Ureter (tissue), 1 donor: ENCODE measurements at regions not wholly inside any gene's neighbourhood (a gene's known extent, or its start where the extent isn't known, plus 50 kb on each side); places are given as distances from the start of the nearest gene placed in this dataset.
"Not testable (repeated sequence)": the region's sequence is repeated elsewhere in the genome, so short reads cannot be mapped to it uniquely, and the experiment has no call there.

Experiments
- DNase-seq: peaks from one replicate; pipeline ENCODE4 v3.0.0-alpha.2; 2020; ENCODE audit warnings: low spot score
- donor health status: DM: yes; HTN: yes; CAD: no.

- no peak for DNase-seq
These were observed 330.0 kb upstream of the GLI3 start for GRCh38 chr7:42567051-42567450.

- DNase-seq = no peak
These were observed 324.8 kb upstream of the GLI3 start for GRCh38 chr7:42561797-42562196.

DNA sequence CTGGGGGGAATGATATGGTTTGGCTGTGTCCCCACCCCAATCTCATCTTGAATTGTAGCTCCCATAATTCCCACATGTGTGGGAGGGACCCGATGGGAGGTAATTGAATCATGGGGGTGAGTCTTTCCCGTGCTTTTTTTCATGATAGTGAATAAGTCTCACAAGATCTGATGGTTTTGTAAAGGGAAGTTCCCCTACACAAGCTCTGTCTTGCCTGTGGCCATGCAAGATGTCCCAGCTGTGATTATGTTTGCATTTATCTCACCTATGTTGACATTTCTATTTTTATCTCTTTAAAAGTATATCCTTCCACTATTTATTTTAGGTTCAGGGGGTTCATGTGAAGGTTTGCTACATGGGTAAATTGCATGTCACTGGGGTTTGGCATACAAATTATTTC is 323.9 kb upstream of the GLI3 start:
- no peak for DNase-seq

DNA sequence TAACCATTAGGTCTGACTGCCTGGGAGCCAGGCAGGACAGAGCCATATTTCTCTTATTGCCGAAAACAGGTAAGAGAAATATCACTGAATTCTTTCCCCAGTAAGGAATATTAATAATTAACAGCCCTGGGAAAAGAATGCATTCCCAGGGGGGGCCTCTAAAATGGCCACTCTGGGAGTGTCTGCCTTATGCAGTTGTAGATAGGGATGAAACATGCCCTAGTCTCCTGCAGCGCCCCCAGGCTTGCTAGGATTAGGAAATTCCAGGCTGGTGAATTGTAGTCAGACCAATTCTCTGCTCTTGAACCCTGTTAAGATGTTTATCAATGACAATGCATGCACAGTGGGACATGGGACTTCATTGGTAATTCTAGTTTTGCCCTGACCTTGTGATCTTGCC is 317.9 kb upstream of the GLI3 start:
- not testable (repeated sequence) for DNase-seq

- DNase-seq = no peak
These were observed 315.2 kb upstream of the GLI3 start for GRCh38 chr7:42552227-42552626.

- no peak for DNase-seq
These were observed 313.9 kb upstream of the GLI3 start for GRCh38 chr7:42550706-42551470.

GRCh38 chr7:42549866-42550485 is 313.0 kb upstream of the GLI3 start:
- DNase-seq = no peak

DNA sequence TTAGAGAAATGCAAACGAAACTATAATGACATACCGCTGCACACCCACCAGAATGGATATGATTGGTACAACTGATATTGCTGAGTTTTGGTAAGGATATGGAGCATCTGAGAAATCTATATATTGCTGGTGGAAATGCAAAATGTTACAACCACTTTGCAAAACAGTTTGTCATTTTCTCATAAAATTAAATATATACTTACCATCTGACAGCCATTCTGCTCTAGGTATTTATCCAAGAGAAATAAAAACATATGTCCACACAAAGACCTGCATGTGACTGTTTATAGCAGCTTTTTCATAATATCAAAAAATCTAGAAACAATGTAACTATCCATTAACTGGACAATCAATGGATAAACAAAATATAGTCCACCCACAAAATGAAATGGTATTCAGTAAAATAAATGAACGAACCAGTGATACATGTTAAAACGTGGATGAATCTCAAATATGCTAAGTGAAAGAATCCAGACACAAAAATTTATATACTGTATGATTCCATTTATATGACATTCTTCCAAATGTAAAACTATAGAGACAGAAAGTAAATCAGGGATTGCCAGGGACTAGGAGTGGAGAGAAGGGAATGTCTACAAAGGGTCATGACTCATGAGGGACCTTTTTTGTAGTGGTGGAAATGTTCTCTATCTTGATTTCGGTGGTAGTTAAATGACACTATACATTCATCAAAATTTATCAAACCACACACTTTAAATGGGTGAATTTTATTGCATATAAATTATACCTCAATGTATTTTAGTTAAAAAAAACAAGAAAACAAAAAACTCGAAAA is 312.0 kb upstream of the GLI3 start:
- no peak for DNase-seq

DNA sequence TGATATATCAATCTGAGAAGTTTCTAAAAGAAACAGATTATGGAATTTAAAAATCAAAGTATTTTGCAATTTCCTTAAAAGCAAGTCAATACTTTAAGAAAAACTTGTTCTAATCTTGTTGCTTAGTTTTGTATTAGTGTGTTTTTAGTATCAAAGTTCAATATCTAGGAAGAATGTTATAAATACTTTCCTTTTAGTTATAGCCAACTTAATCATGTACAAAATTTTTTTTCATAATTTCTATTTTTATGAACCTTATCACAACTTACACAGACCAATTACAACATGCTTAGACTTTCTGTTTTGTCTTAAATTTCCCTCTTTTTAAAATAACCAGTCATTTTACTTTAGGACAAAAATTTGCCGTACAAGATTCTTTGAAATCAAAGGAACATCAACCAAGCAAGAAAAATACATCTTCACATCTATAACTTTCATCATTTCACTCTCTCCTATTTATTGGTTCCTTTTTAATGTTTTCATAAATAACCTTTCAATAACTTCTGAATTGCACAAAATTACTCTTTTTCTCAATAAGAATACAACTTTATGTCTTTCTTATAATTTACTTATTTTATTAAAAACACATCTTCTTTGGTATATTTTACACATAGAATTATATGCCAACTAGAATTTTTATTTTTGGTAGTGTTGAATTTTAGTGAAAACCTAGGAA is 308.2 kb upstream of the GLI3 start:
- DNase-seq = no peak

DNA sequence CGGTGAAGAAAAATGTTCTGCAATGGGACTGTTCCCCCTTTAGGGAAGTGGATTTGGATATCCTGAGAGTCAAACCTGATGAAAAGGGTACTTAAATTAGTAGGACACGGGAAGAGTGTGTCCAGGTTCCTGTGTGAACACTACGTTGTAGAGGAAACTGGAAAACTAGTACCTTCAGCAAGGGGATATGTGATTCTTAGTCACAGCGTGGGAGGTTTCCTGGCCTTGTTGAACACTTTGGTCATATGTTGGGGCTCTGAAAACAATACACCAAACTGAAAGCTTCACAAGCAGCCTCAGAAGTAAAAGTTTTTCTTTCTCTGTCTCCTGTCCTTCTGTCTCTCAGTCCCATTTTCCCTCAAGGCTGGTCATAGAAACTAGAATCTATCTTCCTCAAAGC is 306.9 kb upstream of the GLI3 start:
- no peak for DNase-seq

DNA sequence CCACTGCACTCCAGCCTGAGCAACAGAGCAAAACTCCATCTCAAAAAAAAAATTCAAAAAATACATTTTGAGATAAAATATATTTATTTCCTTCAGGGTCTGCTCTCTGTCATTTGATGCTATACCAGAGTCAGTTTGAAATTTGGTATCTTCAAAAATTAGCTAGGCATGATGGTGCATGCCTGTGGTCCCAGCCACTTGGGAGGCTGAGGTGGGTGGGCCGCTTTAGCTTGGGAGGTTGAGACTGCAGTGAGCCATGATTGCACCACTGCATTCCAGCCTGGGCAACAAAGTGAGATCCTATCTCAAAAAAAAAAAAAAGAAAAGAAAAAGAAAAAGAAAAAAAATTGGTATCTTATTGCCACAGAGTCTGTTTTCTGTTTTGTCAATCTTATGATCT is 305.4 kb upstream of the GLI3 start:
- not testable (repeated sequence) for DNase-seq

GRCh38 chr7:42534441-42534840 is 297.4 kb upstream of the GLI3 start:
- no peak for DNase-seq

DNA sequence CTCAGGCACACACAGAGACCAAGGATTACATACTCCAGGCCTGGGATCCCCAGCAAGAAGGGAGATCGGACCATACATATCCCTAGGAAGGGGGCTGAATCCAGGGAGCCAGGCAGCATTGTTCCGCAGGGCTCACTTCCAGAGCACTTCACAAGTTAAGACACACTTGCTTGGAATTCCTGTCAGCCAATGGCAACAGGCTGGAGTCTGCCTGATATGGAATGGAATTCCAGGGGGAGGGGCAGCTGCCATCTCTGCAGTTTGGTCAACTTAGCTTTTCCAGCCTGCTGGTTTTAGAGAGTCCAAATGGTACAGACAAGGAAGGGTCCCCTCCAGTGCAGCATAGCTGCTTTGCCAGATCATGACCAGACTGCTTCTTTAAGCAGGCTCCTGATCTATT is 290.0 kb upstream of the GLI3 start:
- DNase-seq = no peak

- no peak for DNase-seq
These were observed 285.4 kb upstream of the GLI3 start for GRCh38 chr7:42522227-42522991.

GRCh38 chr7:42511027-42511426 is 274.0 kb upstream of the GLI3 start:
- DNase-seq = no peak

DNA sequence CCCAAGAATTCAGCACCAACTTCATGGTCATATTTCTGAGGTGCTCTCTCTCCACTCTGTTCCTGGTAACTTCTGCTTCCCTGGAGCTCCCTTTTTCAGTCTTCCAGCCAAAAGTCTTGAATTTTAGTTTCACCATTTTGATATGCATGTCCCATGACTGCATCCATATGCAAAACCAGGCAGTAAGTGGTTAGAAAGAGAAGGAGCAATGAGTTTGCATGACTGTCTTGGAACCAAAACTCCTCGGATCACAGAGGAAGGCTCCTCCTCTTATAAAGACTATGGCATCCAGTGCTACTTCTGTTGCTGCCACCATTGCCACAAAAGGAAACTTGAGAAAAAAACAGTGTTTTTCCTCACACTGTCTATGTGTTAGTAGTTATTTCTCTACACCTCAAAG is 269.1 kb upstream of the GLI3 start:
- no peak for DNase-seq

- DNase-seq = no peak
These were observed 265.0 kb upstream of the GLI3 start for GRCh38 chr7:42502022-42502421.

DNA sequence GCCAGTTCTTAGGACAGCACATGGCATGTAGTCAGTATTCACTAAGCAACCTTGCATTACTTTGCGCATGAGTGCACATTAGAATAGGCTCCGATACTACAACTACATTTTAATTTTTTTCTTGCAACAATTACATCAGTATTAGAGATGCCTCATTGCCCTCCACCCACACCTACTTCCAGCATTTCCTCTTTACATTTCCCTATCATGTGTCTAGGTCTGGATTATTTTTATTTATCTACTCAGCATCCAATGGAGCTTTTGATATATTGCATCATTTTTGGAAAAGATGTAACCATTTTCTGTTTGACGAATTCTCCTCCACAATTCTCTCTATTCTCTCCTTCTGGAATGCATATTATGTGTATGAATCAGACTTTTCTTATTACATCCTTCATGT is 258.2 kb upstream of the GLI3 start:
- DNase-seq = no peak

GRCh38 chr7:42494736-42495135 is 257.7 kb upstream of the GLI3 start:
- DNase-seq = no peak

DNA sequence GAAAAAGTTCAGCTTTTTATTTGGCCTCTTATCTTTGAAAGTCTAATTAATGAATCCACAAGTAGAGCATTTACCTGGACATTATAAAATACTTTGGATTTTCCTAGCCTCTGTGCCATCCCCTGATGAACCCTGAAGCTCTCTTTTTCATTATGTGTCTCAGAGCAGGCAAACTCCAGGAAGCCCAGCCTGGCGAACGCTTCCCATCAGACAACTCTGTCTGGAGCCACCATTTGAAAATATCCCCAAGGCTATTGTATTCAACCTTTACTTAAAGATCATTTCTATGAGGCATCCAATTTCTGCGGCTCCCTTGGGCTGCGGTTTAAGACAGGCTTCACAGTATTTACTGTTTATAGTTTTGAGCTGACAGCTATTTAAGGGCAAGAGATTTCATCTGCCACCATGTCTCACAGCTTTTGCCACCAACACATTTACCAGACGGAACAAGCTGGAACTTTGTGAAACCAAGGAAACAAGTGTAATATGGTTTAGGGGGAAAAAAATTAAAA is 257.2 kb upstream of the GLI3 start:
- DNase-seq = no peak

DNA sequence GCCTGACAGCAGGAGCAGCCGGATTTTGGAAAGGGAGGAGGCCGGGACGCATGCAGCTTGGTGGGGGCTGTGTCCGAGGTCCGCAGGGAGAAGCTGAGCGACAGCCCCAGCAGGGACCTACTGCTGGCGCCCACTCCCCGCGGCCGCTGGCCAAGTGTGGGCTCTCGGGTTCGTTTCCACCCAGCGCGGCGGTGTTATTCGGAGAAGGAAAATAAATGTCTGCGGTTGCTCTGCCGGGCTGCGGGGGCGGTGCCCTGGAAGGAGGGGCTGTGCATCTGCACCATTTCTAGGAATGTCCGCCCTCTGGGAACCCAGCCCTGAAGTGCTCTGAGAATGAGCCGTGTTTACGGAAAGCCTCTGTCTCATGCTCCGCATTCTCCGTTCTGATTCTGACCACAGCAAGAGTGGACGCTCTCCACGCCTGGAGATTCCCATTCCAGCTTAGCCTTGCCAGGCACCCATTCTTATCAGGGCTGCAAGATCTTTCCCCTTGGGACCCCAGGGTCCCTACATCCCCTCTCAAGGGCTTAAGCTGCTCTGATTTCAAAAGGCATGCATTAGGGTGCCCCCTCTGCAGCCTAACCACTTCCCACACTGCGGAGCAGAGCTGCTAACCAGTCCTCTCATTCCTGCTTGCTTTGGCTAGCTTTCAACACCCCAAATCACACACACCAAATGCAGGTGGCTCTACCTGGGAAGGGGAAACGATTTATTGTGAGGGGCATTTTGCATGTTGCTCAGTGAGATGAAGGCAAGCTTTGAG is 256.6 kb upstream of the GLI3 start:
- DNase-seq = peak; percentile 84
